HG03025 (cell line): ENCODE measurements at regions not wholly inside any gene's neighbourhood (a gene's known extent, or its start where the extent isn't known, plus 50 kb on each side); places are given as distances from the start of the nearest gene placed in this dataset.

Experiments
- ATAC-seq: cut with Tn5 transposase; IDR thresholded peaks from one replicate; pipeline ENCODE4 v1.9.1; 2021; ENCODE audit warnings: mild to moderate bottlenecking, moderate library complexity; ENCODE audit not compliant: unreplicated experiment, low FRiP score

- no peak for ATAC-seq
Observed at GRCh38 chr11:119550053-119550752, 127.2 kb upstream of the THY1 start.

DNA sequence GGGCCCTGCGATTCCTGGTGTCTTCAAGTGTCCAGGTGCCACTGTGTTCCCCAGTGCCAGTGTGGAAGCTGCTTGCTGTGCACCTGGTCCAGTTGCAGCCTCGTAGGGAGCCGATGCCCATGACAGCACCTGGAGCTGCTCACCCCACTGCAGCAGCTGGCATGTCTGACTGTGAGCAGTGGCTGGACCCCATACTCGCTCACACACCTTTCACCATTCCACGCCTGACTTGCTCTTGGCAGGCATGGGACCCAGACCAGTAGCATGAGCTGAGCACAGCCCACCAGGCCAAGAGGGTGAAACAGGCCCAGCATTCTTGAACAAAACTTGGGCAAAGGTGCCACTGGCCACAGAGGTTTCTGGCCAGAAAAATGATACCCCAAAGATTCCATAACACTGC is 124.5 kb upstream of the THY1 start:
- no peak for ATAC-seq

- no peak for ATAC-seq
Observed at GRCh38 chr11:119545978-119546915, 123.3 kb upstream of the THY1 start.

DNA sequence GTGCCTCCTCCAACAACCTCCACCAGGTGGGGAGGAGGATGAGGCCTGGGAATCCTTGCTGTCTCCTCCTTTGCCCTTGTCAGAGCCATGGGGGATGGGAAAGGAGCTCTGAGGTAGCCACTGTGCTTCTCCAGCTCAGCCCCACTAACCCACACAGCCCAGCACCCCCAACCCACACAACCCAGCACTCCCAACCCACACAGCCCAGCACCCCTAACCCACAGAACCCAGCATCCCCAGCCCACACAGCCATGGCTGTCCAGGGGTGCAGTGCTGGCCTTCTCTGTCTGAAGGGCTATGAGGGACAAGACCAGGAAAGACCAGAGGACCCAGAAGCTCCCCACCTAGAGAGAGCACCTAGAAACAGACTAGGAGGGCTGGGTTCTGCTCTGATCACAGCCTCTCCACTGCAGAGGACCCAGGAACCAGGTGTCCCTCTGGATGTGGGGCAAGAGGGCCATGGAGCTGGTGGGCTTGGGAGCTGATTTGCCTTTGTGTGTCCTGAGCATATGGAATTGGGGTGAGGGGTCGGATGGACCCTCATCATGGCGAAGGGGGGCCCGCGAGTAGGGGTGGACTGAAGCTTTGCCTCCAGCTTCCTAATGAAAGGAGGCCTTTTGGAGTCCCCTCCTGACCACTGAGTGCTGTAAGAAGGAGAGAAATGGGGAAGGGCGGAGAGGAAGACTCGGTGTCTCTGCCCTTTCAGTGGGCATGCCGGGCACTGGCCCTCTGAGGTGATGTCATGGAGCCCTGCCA is 117.6 kb upstream of the THY1 start:
- ATAC-seq: no peak

GRCh38 chr11:119539583-119539982 is 116.6 kb upstream of the THY1 start:
- ATAC-seq: no peak

- no peak for ATAC-seq
Observed at GRCh38 chr11:119538753-119539152, 115.8 kb upstream of the THY1 start.

- no peak for ATAC-seq
Observed at GRCh38 chr11:119537306-119538253, 114.6 kb upstream of the THY1 start.

GRCh38 chr11:119536801-119537200 is 113.8 kb upstream of the THY1 start:
- no peak for ATAC-seq

- ATAC-seq: no peak
Observed at GRCh38 chr11:119533921-119534736, 111.2 kb upstream of the THY1 start.

DNA sequence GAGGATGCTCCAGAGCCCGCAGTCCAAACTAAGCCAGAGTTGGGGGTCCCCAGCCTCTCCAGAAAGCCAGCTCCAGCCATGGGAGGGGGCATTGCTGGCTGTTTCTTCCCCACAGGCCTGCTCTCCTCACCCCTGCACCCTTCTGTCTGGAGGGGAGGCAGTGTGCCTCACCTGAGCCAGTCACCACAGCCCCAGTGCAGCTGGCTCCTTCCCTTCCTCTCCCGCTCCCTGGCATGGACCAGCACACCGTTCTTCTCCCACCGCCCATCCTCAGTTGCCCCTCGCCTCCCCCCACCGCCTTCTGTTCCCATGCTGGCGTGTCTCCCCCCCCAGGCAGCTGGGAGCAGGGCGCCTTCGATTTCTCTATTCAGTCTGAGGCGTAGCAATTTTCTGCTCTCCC is 110.5 kb upstream of the THY1 start:
- no peak for ATAC-seq

GRCh38 chr11:119532551-119532950 is 109.6 kb upstream of the THY1 start:
- ATAC-seq: no peak

DNA sequence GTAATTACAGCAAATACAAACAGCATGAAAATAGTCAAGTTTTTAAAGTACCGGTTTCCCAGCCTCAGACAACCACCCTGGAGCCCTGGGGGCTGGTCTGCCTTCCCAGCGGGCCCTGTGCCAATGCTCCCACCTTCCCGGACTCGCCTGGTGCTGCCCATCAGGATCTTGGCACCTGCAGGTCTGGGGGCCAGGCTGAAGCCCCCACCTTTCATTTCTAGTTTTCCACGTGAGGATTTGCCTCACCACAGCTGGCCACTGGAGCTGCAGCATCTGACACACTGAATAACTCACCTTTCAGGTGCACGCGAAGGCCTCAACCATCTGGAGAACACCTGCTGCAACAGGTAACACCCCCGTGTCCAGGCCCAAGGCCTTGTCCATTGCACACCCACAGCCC is 108.7 kb upstream of the THY1 start:
- ATAC-seq: no peak

- no peak for ATAC-seq
Observed at GRCh38 chr11:119531056-119531455, 108.1 kb upstream of the THY1 start.

DNA sequence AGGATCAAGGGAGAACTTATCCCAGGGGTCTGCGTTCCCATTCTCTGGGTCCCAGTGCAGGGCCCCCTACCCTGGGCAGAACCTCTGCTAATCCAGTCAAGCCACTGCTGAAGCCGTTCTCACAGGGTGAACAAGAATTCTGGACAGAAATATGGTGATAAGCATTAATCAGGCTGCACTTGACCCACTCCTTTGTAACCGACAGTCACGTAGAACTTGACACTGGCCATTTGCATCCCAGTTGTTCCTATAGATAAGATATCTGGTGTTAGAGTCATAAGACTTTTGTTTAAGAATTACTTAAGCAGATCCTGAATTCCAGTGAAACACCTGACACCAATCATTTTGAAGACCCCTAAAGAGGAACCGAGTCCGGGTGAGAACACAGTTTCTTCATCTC is 107.5 kb upstream of the THY1 start:
- ATAC-seq: no peak

- no peak for ATAC-seq
Observed at GRCh38 chr11:119529936-119530335, 107.0 kb upstream of the THY1 start.

DNA sequence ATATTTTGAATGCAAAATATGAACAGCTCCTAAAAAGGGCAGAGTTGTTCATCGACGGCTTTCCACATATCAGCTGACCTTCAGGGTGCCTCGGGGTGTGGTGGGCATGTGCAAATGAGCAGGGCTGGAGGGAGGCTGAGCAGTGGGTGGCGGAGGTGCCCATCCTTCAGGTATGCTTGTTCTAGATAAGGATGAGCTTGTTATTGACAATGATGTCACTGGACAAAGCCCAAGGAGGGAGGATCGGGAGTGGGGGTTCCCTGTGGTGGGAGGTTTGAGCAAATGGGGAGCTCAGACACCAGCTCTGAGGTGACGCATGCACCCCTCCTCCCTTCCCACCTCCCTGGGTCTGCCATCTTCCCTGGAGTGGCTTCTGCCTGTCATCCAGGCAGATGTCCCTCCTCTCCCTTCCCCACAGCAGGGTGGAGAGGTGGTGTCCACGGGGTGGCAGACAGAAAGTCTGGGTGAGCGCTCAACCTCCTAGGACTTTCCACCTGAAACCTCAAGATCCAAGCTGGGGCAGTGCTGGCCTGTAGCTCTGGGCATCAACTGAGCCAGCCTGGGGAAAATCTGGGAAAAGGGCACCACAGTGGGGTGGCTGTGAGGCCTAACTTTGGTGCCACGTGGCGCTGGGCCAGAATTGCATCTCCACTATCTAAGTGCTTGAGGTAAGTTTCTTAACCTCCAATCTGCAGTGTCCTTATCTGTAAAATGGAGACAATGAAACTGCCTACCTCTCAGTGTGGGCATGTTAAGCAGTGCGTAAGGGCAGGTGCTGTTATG is 106.3 kb upstream of the THY1 start:
- no peak for ATAC-seq

DNA sequence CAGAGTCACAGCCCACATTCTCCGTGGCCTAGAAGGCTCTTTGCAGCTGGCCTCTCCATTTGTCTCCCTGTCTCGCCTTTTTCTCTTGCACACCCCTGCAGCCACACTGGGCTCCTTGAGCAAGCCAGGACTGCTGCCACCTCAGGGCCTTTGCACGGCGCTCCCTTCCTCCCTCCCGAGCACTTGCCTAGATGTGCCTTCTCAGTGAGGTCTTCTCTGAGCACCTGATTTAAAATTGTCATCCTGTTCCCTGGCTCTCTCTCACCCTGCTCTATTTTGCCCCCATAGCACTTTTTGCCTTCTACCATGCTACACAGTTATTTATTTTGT is 102.9 kb upstream of the THY1 start:
- ATAC-seq: no peak

- no peak for ATAC-seq
Observed at GRCh38 chr11:119525180-119525866, 102.4 kb upstream of the THY1 start.
